Lung (tissue), 11 donors: ENCODE measurements at regions not wholly inside any gene's neighbourhood (a gene's known extent, or its start where the extent isn't known, plus 50 kb on each side); places are given as distances from the start of the nearest gene placed in this dataset.

Experiments used
- ATAC-seq: fragments of 200-7000 bp; cut with Tn5 transposase; one replicate; pipeline ENCODE4 v1.9.1; 2020; ENCODE audit warnings: moderate number of reproducible peaks; ENCODE audit not compliant: insufficient read depth, low FRiP score
- DNase-seq, 3 donors: peaks; one replicate each; pipeline ENCODE4 v3.0.0-alpha.2; 2013 to 2017
- H3K27ac ChIP-seq, 2 donors: one replicate each; pipeline ENCODE4 v1.5.1; 2013; ENCODE audit warnings: mild to moderate bottlenecking in 2 of 2, moderate library complexity in 2 of 2, control low read depth in 1 of 2, inconsistent platforms in 1 of 2, low read depth in 1 of 2, low read length in 1 of 2
- H3K27me3 ChIP-seq, 3 donors: one replicate each; pipeline ENCODE4 v1.5.1; 2013; ENCODE audit warnings: low read length in 2 of 3; ENCODE audit not compliant: control insufficient read depth in 3 of 3, insufficient read depth in 3 of 3
- H3K36me3 ChIP-seq, 4 donors: one replicate each; pipeline ENCODE4 v1.5.1; 2013; ENCODE audit warnings: low read length in 4 of 4, mild to moderate bottlenecking in 1 of 4, moderate library complexity in 1 of 4; ENCODE audit not compliant: control insufficient read depth in 4 of 4, insufficient read depth in 4 of 4
- H3K4me1 ChIP-seq, 5 donors: one replicate each; pipeline ENCODE4 v1.5.1; 2013; ENCODE audit warnings: low read length in 5 of 5, mild to moderate bottlenecking in 2 of 5, moderate library complexity in 1 of 5; ENCODE audit not compliant: control insufficient read depth in 5 of 5, insufficient read depth in 5 of 5
- H3K4me3 ChIP-seq: one replicate; pipeline ENCODE4 v1.5.1; 2013; ENCODE audit warnings: mild to moderate bottlenecking, control low read depth, moderate library complexity
- H3K9ac ChIP-seq, 2 donors: one replicate each; pipeline ENCODE4 v1.5.1; 2013; ENCODE audit warnings: low read length in 2 of 2, control low read depth in 1 of 2; ENCODE audit not compliant: insufficient read depth in 1 of 2
- H3K9me3 ChIP-seq, 4 donors: one replicate each; pipeline ENCODE4 v1.5.1; 2013; ENCODE audit warnings: low read length in 3 of 4, mild to moderate bottlenecking in 1 of 4, moderate library complexity in 1 of 4; ENCODE audit not compliant: control insufficient read depth in 4 of 4, insufficient read depth in 3 of 4
- CTCF ChIP-seq: IDR thresholded peaks from 2 replicates; pipeline ENCODE4 v1.5.1; 2012; ENCODE audit warnings: mild to moderate bottlenecking; ENCODE audit errors: control extremely low read depth, extremely low read depth
- WGBS, 2 donors: extraction: QIAGEN DNeasy Blood & Tissue Kit; methylation state at CpG; one replicate each; pipeline ENCODE4 v1.1.7; 2013; 5-methylcytosine and 5-hydroxymethylcytosine counted together
- donor health status: control.
- donor health status: control.
- donor health status: Bipolar disorder and iron deficiency.
- donor health status: healthy.
- donor health status: DM: yes; HTN: yes; CAD: no.

GRCh38 chr20:53834749-53835148 is 235.6 kb downstream of the BCAS1 start:
- H3K27ac ChIP-seq = no peak overlapping the region
- no peak for TF ChIP-seq CTCF
- no peak overlapping the region for H3K4me3 ChIP-seq
- DNase-seq (no peak), ATAC-seq (no peak)
- peaks cover 0 to 26% (median 6%) of the 10 kb centered on the region in 5 donors for H3K4me1 ChIP-seq
- H3K9ac ChIP-seq = no peak overlapping the region
- no peaks in the 10 kb centered on the region for H3K27me3 ChIP-seq
- no peaks in the 10 kb centered on the region for H3K9me3 ChIP-seq
- no peaks in the 10 kb centered on the region for H3K36me3 ChIP-seq
- 82 to 85% methylated on average over 8 of the region's 8 CpGs for WGBS, 2 donors

- 34 to 66% methylated on average over 3 of the region's 3 CpGs for WGBS, 2 donors
Observed at GRCh38 chr20:53834062-53834442, 236.3 kb downstream of the BCAS1 start.

GRCh38 chr20:53833333-53834061 is 236.9 kb downstream of the BCAS1 start:
- Histone ChIP-seq H3K9ac (no peak overlapping the region), H3K4me3 (no peak overlapping the region), H3K27me3 (no peaks in the 10 kb centered on the region), H3K9me3 (no peaks in the 10 kb centered on the region), H3K36me3 (no peaks in the 10 kb centered on the region), H3K4me1 (peaks cover 0 to 33% (median 15%) of the 10 kb centered on the region in 5 donors), H3K27ac (no peak overlapping the region)
- WGBS, 2 donors = 58 to 77% methylated on average over 10 of the region's 10 CpGs
- ATAC-seq = no peak
- no peak for DNase-seq
- TF ChIP-seq CTCF = no peak

More at GRCh38 chr20:53834062-53834442, 236.3 kb downstream of the BCAS1 start:
- DNase-seq = no peak
- no peak for TF ChIP-seq CTCF
- H3K27ac ChIP-seq = no peak overlapping the region
- H3K9me3 ChIP-seq = no peaks in the 10 kb centered on the region
- peaks cover 0 to 29% (median 13%) of the 10 kb centered on the region in 5 donors for H3K4me1 ChIP-seq
- H3K27me3 ChIP-seq = no peaks in the 10 kb centered on the region
- ATAC-seq = no peak
- no peak overlapping the region for H3K4me3 ChIP-seq
- H3K36me3 ChIP-seq = no peaks in the 10 kb centered on the region
- H3K9ac ChIP-seq = no peak overlapping the region

GRCh38 chr20:53832499-53832898 is 237.9 kb downstream of the BCAS1 start:
- Histone ChIP-seq H3K27me3 (no peaks in the 10 kb centered on the region), H3K36me3 (no peaks in the 10 kb centered on the region), H3K27ac (no peak overlapping the region), H3K4me1 (peaks cover 0 to 40% (median 15%) of the 10 kb centered on the region in 5 donors), H3K9me3 (no peaks in the 10 kb centered on the region), H3K9ac (no peak overlapping the region), H3K4me3 (no peak overlapping the region)
- no peak for TF ChIP-seq CTCF
- 93 to 97% methylated on average over 7 of the region's 7 CpGs for WGBS, 2 donors
- no peak for DNase-seq
- no peak for ATAC-seq
